ENCODE measurements at regions not wholly inside any gene's neighbourhood (a gene's known extent, or its start where the extent isn't known, plus 50 kb on each side); places are given as distances from the start of the nearest gene placed in this dataset.

GRCh38 chr4:114364857-114365256 is 233.8 kb upstream of the UGT8 start:
- TF ChIP-seq CTCF (IDR thresholded peaks at IDR 0.05) = no peak
- intact Hi-C loops (cut with DNase I) = no loop called here
- no peaks in the 10 kb centered on the region for H3K36me3 ChIP-seq
- H3K9me3 ChIP-seq = no peaks in the 10 kb centered on the region
- no peak for DNase-seq (ENCODE audit: low spot score in 2 of 2)
- no peak overlapping the region for H3K4me3 ChIP-seq
- H3K27me3 ChIP-seq = no peaks in the 10 kb centered on the region
- peak overlapping the region in 1 of 2 donors; percentile 44 for H3K27ac ChIP-seq
- peaks cover 0 to 6% of the 10 kb centered on the region in 2 donors for H3K4me1 ChIP-seq

GRCh38 chr4:114365591-114365990 is 233.0 kb upstream of the UGT8 start:
- no peaks in the 10 kb centered on the region for H3K27me3 ChIP-seq
- H3K36me3 ChIP-seq = no peaks in the 10 kb centered on the region
- intact Hi-C loops (cut with DNase I) = no loop called here
- no peak overlapping the region for H3K27ac ChIP-seq
- peaks cover 0 to 6% of the 10 kb centered on the region in 2 donors for H3K4me1 ChIP-seq
- H3K4me3 ChIP-seq = no peak overlapping the region
- DNase-seq (ENCODE audit: low spot score in 2 of 2) = no peak
- TF ChIP-seq CTCF (IDR thresholded peaks at IDR 0.05) = no peak
- H3K9me3 ChIP-seq = no peaks in the 10 kb centered on the region

- H3K27ac ChIP-seq = no peak overlapping the region
- intact Hi-C loops (cut with DNase I) = no loop called here
Observed at GRCh38 chr4:114366368-114366767, 232.2 kb upstream of the UGT8 start.

GRCh38 chr4:114368751-114369150 is 229.9 kb upstream of the UGT8 start:
- no peak overlapping the region for H3K4me3 ChIP-seq
- no peaks in the 10 kb centered on the region for H3K36me3 ChIP-seq
- TF ChIP-seq CTCF (IDR thresholded peaks at IDR 0.05) = no peak
- intact Hi-C loops (cut with DNase I) = no loop called here
- DNase-seq (ENCODE audit: low spot score in 2 of 2) = no peak
- peaks cover 0 to 3% of the 10 kb centered on the region in 2 donors for H3K4me1 ChIP-seq
- no peaks in the 10 kb centered on the region for H3K27me3 ChIP-seq
- no peak overlapping the region for H3K27ac ChIP-seq
- H3K9me3 ChIP-seq = no peaks in the 10 kb centered on the region

More at GRCh38 chr4:114366368-114366767, 232.2 kb upstream of the UGT8 start:
- Histone ChIP-seq H3K4me1 (peaks cover 0 to 3% of the 10 kb centered on the region in 2 donors), H3K27me3 (no peaks in the 10 kb centered on the region), H3K36me3 (no peaks in the 10 kb centered on the region), H3K9me3 (no peaks in the 10 kb centered on the region), H3K4me3 (no peak overlapping the region)
- no peak for TF ChIP-seq CTCF (IDR thresholded peaks at IDR 0.05)
- DNase-seq (ENCODE audit: low spot score in 2 of 2) = no peak

GRCh38 chr4:114373508-114373907 is 225.1 kb upstream of the UGT8 start:
- no peak for DNase-seq (ENCODE audit: low spot score in 2 of 2)
- intact Hi-C loops (cut with DNase I) = no loop called here
- Histone ChIP-seq H3K4me1 (no peaks in the 10 kb centered on the region), H3K9me3 (no peaks in the 10 kb centered on the region), H3K36me3 (no peaks in the 10 kb centered on the region), H3K27ac (no peak overlapping the region), H3K4me3 (no peak overlapping the region), H3K27me3 (no peaks in the 10 kb centered on the region)
- TF ChIP-seq CTCF (IDR thresholded peaks at IDR 0.05) = no peak

- no peak for DNase-seq (ENCODE audit: low spot score in 2 of 2)
- TF ChIP-seq CTCF (IDR thresholded peaks at IDR 0.05) = peak in 2 of 3 experiments; percentile 58 to 68
- Histone ChIP-seq H3K9me3 (no peaks in the 10 kb centered on the region), H3K27ac (no peak overlapping the region), H3K4me1 (no peaks in the 10 kb centered on the region), H3K36me3 (no peaks in the 10 kb centered on the region), H3K4me3 (no peak overlapping the region), H3K27me3 (no peaks in the 10 kb centered on the region)
- intact Hi-C loops (cut with DNase I) = loop anchor here (2.0 to 5.0 kb wide), 4 partner anchors 170 to 986 kb away; no protein-coding TSS in a partner anchor
Observed at GRCh38 chr4:114378305-114378903, 220.2 kb upstream of the UGT8 start.

All from ascending aorta (tissue), 2 donors.